GM23338 (cell line): ENCODE measurements at regions not wholly inside any gene's neighbourhood (a gene's known extent, or its start where the extent isn't known, plus 50 kb on each side); places are given as distances from the start of the nearest gene placed in this dataset.

Experiments used
- ATAC-seq: fragments of 200-7000 bp; cut with Tn5 transposase; 3 replicates; pipeline ENCODE4 v1.9.1; 2020
- DNase-seq: peaks from one replicate; pipeline ENCODE4 v3.0.0-alpha.2; 2015; ENCODE audit warnings: low spot score
- H2AFZ ChIP-seq: fragments of 200-600 bp; sonication (generic); 2 replicates; pipeline ENCODE4 v1.8.0; 2016; ENCODE audit warnings: antibody characterized with exemption, mild to moderate bottlenecking, moderate library complexity
- H3F3A ChIP-seq: fragments of 200-600 bp; sonication (generic); replicated peaks from 2 replicates; pipeline ENCODE4 v1.8.0; 2017; ENCODE audit warnings: antibody characterized with exemption, mixed run types, low read depth
- H3K27ac ChIP-seq: fragments of 200-600 bp; sonication (generic); 2 replicates; pipeline ENCODE4 v1.6.1; 2016; ENCODE audit warnings: low read depth
- H3K27me3 ChIP-seq: fragments of 200-600 bp; sonication (generic); 2 replicates; pipeline ENCODE4 v1.8.0; 2016; ENCODE audit warnings: mild to moderate bottlenecking, mixed run types, moderate library complexity; ENCODE audit not compliant: insufficient read depth
- H3K36me3 ChIP-seq: fragments of 200-600 bp; sonication (generic); 2 replicates; pipeline ENCODE4 v1.8.0; 2016; ENCODE audit warnings: mild to moderate bottlenecking; ENCODE audit not compliant: insufficient read depth
- H3K4me1 ChIP-seq: fragments of 200-600 bp; sonication (generic); 2 replicates; pipeline ENCODE4 v1.8.0; 2016; ENCODE audit warnings: mild to moderate bottlenecking, moderate library complexity; ENCODE audit not compliant: insufficient read depth
- H3K4me2 ChIP-seq: fragments of 200-600 bp; sonication (generic); 2 replicates; pipeline ENCODE4 v1.7.1; 2017; ENCODE audit warnings: mixed run types
- H3K4me3 ChIP-seq: fragments of 200-600 bp; sonication (generic); 2 replicates; pipeline ENCODE4 v1.6.1; 2016; ENCODE audit warnings: mixed run types
- H3K79me2 ChIP-seq: fragments of 200-600 bp; sonication (generic); replicated peaks from 2 replicates; pipeline ENCODE4 v1.8.0; 2017; ENCODE audit warnings: mild to moderate bottlenecking; ENCODE audit not compliant: insufficient read depth
- H3K9me2 ChIP-seq: fragments of 200-600 bp; sonication (generic); 2 replicates; pipeline ENCODE4 v1.8.0; 2017; ENCODE audit not compliant: insufficient read depth
- H4K20me1 ChIP-seq: fragments of 200-600 bp; sonication (generic); replicated peaks from 2 replicates; pipeline ENCODE4 v1.8.0; 2017; ENCODE audit warnings: mild to moderate bottlenecking; ENCODE audit not compliant: insufficient read depth
- H3K27ac Mint-ChIP-seq: 2 replicates; pipeline ENCODE4 v1.8.0; 2020; ENCODE audit warnings: inconsistent platforms, mild to moderate bottlenecking, moderate library complexity, mixed read lengths
- H3K27me3 Mint-ChIP-seq: 3 replicates; pipeline ENCODE4 v1.8.0; 2022; ENCODE audit warnings: low read depth, mild to moderate bottlenecking, moderate library complexity, mixed read lengths, inconsistent platforms; ENCODE audit not compliant: insufficient read depth, poor library complexity
- H3K36me3 Mint-ChIP-seq: 3 replicates; pipeline ENCODE4 v1.8.0; 2021; ENCODE audit warnings: low read depth, mild to moderate bottlenecking, inconsistent platforms, moderate library complexity, mixed read lengths
- H3K4me1 Mint-ChIP-seq: 3 replicates; pipeline ENCODE4 v1.8.0; 2020; ENCODE audit warnings: mild to moderate bottlenecking, inconsistent platforms, mixed read lengths
- H3K4me3 Mint-ChIP-seq: 3 replicates; pipeline ENCODE4 v1.8.0; 2021; ENCODE audit warnings: moderate library complexity, mild to moderate bottlenecking, inconsistent platforms, mixed read lengths
- H3K9me3 Mint-ChIP-seq: 3 replicates; pipeline ENCODE4 v1.8.0; 2020; ENCODE audit warnings: moderate library complexity, mild to moderate bottlenecking, inconsistent platforms, mixed read lengths
- CREB1 ChIP-seq: fragments of 250-450 bp; sonication (Bioruptor Pico); IDR thresholded peaks from 2 replicates; pipeline ENCODE4 v1.5.0; 2020; ENCODE audit warnings: low read depth, mild to moderate bottlenecking, moderate library complexity
- EZH2 ChIP-seq: fragments of 200-600 bp; sonication (generic); IDR thresholded peaks from one replicate; pipeline ENCODE4 v1.8.0; 2017; ENCODE audit warnings: antibody characterized with exemption, mild to moderate bottlenecking, low read depth; ENCODE audit not compliant: unreplicated experiment
- JUNB ChIP-seq: IDR thresholded peaks from one replicate; pipeline ENCODE4 v1.6.1; 2016; ENCODE audit warnings: antibody characterized with exemption; ENCODE audit not compliant: unreplicated experiment
- NANOG ChIP-seq: IDR thresholded peaks from 2 replicates; pipeline ENCODE4 v1.6.1; 2016; ENCODE audit warnings: antibody characterized with exemption, borderline replicate concordance
- POLR2AphosphoS5 ChIP-seq: IDR thresholded peaks from 2 replicates; pipeline ENCODE4 v1.6.1; 2016; ENCODE audit warnings: antibody characterized with exemption, low read depth
- ZNF114 ChIP-seq: fragments of 250-450 bp; sonication (Bioruptor Pico); IDR thresholded peaks from 2 replicates; pipeline ENCODE4 v1.5.0; 2020; ENCODE audit warnings: mild to moderate bottlenecking, moderate library complexity
- TF ChIP-seq, protein P1 (sequence below): fragments of 250-450 bp; sonication (Bioruptor Pico); IDR thresholded peaks from 2 replicates; pipeline ENCODE4 v1.5.0; 2020; ENCODE audit warnings: mild to moderate bottlenecking, moderate library complexity

- Histone ChIP-seq H3K4me3 (no peak overlapping the region), H3K9me2 (no peaks in the 10 kb centered on the region), H3K27ac (no peak overlapping the region), H2AFZ (no peak overlapping the region), H3K4me1 (no peaks in the 10 kb centered on the region), H3F3A (no peaks in the 10 kb centered on the region), H3K27me3 (no peaks in the 10 kb centered on the region), H3K79me2 (no peaks in the 10 kb centered on the region), H4K20me1 (no peaks in the 10 kb centered on the region), H3K36me3 (no peaks in the 10 kb centered on the region), H3K4me2 (no peak overlapping the region)
- H3K27ac Mint-ChIP-seq = no peak overlapping the region
- H3K4me3 Mint-ChIP-seq = no peak overlapping the region
- H3K4me1 Mint-ChIP-seq = no peaks in the 10 kb centered on the region
- TF ChIP-seq POLR2AphosphoS5 (no peak), EZH2 (no peak), NANOG (no peak), ZNF114 (CRISPR knock-in tag) (no peak)
- TF ChIP-seq, protein P1, sequence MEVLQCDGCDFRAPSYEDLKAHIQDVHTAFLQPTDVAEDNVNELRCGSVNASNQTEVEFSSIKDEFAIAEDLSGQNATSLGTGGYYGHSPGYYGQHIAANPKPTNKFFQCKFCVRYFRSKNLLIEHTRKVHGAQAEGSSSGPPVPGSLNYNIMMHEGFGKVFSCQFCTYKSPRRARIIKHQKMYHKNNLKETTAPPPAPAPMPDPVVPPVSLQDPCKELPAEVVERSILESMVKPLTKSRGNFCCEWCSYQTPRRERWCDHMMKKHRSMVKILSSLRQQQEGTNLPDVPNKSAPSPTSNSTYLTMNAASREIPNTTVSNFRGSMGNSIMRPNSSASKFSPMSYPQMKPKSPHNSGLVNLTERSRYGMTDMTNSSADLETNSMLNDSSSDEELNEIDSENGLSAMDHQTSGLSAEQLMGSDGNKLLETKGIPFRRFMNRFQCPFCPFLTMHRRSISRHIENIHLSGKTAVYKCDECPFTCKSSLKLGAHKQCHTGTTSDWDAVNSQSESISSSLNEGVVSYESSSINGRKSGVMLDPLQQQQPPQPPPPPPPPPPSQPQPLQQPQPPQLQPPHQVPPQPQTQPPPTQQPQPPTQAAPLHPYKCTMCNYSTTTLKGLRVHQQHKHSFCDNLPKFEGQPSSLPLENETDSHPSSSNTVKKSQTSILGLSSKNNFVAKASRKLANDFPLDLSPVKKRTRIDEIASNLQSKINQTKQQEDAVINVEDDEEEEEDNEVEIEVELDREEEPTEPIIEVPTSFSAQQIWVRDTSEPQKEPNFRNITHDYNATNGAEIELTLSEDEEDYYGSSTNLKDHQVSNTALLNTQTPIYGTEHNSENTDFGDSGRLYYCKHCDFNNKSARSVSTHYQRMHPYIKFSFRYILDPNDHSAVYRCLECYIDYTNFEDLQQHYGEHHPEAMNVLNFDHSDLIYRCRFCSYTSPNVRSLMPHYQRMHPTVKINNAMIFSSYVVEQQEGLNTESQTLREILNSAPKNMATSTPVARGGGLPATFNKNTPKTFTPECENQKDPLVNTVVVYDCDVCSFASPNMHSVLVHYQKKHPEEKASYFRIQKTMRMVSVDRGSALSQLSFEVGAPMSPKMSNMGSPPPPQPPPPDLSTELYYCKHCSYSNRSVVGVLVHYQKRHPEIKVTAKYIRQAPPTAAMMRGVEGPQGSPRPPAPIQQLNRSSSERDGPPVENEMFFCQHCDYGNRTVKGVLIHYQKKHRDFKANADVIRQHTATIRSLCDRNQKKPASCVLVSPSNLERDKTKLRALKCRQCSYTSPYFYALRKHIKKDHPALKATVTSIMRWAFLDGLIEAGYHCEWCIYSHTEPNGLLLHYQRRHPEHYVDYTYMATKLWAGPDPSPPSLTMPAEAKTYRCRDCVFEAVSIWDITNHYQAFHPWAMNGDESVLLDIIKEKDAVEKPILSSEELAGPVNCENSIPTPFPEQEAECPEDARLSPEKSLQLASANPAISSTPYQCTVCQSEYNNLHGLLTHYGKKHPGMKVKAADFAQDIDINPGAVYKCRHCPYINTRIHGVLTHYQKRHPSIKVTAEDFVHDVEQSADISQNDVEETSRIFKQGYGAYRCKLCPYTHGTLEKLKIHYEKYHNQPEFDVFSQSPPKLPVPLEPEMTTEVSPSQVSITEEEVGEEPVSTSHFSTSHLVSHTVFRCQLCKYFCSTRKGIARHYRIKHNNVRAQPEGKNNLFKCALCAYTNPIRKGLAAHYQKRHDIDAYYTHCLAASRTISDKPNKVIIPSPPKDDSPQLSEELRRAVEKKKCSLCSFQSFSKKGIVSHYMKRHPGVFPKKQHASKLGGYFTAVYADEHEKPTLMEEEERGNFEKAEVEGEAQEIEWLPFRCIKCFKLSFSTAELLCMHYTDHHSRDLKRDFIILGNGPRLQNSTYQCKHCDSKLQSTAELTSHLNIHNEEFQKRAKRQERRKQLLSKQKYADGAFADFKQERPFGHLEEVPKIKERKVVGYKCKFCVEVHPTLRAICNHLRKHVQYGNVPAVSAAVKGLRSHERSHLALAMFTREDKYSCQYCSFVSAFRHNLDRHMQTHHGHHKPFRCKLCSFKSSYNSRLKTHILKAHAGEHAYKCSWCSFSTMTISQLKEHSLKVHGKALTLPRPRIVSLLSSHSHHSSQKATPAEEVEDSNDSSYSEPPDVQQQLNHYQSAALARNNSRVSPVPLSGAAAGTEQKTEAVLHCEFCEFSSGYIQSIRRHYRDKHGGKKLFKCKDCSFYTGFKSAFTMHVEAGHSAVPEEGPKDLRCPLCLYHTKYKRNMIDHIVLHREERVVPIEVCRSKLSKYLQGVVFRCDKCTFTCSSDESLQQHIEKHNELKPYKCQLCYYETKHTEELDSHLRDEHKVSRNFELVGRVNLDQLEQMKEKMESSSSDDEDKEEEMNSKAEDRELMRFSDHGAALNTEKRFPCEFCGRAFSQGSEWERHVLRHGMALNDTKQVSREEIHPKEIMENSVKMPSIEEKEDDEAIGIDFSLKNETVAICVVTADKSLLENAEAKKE (CRISPR knock-in tag) = no peak
- H3K36me3 Mint-ChIP-seq = no peaks in the 10 kb centered on the region
- ATAC-seq (no peak), DNase-seq (no peak)
- H3K9me3 Mint-ChIP-seq = no peaks in the 10 kb centered on the region
- H3K27me3 Mint-ChIP-seq = peaks cover 2% of the 10 kb centered on the region
These were observed 558.2 kb upstream of the CITED2 start for GRCh38 chr6:139932671-139933070.

DNA sequence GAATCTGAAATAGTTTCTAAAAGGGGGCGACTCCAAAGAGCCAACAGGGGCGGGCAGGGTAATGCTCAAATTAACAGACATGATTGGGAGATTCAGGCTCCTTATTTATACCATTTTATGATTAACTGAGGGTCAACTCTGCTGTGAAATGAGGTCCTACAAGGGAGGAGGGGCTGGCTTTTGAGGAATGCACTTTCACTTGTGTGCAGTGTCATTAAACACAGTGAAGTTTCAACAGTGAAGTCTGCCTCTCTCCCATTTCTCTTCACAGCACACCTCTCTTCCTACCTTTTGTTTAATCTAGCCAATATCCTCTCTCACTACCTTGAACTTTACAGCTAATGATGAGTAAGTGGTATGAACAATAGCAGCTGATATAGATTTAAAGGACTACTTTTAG lies 557.3 kb upstream of the CITED2 start:
- Mint-ChIP-seq H3K4me3 (no peak overlapping the region), H3K9me3 (no peaks in the 10 kb centered on the region), H3K27ac (no peak overlapping the region), H3K27me3 (peaks cover 2% of the 10 kb centered on the region), H3K4me1 (no peaks in the 10 kb centered on the region), H3K36me3 (no peaks in the 10 kb centered on the region)
- Histone ChIP-seq H3K27me3 (no peaks in the 10 kb centered on the region), H3K27ac (no peak overlapping the region), H3K4me1 (no peaks in the 10 kb centered on the region), H3K4me3 (no peak overlapping the region), H3K4me2 (no peak overlapping the region), H3K9me2 (no peaks in the 10 kb centered on the region), H2AFZ (peak overlapping the region; percentile 4; the same call in 1 of the 2 replicates), H4K20me1 (no peaks in the 10 kb centered on the region), H3F3A (no peaks in the 10 kb centered on the region), H3K36me3 (no peaks in the 10 kb centered on the region), H3K79me2 (no peaks in the 10 kb centered on the region)
- DNase-seq (no peak), ATAC-seq (no peak)
- TF ChIP-seq NANOG (no peak), CREB1 (CRISPR knock-in tag) (no peak), JUNB (no peak), ZNF114 (CRISPR knock-in tag) (no peak), POLR2AphosphoS5 (no peak)
